Fibroblast of lung (primary cell): ENCODE measurements at regions not wholly inside any gene's neighbourhood (a gene's known extent, or its start where the extent isn't known, plus 50 kb on each side); places are given as distances from the start of the nearest gene placed in this dataset.

Source experiments
- DNase-seq, 2 donors: peaks; one replicate each; pipeline versions ENCODE4 v3.0.0 to v3.0.0-alpha.2; 2010; ENCODE audit warnings: low read depth in 2 of 2
- H2AFZ ChIP-seq: 2 replicates; pipeline ENCODE4 v1.5.1; 2012; ENCODE audit warnings: low read length, control low read depth, inconsistent platforms
- H3K27ac ChIP-seq: 2 replicates; pipeline ENCODE4 v1.5.1; 2011; ENCODE audit warnings: low read length, control low read depth; ENCODE audit not compliant: insufficient read depth
- H3K27me3 ChIP-seq: 2 replicates; pipeline ENCODE4 v1.5.1; 2011; ENCODE audit warnings: mild to moderate bottlenecking, low read length; ENCODE audit not compliant: control insufficient read depth, insufficient read depth
- H3K36me3 ChIP-seq: 2 replicates; pipeline ENCODE4 v1.5.1; 2011; ENCODE audit warnings: low read length; ENCODE audit not compliant: control insufficient read depth, insufficient read depth
- H3K4me1 ChIP-seq: 2 replicates; pipeline ENCODE4 v1.5.1; 2011; ENCODE audit warnings: low read length; ENCODE audit not compliant: control insufficient read depth, insufficient read depth; ENCODE audit errors: extremely low read depth
- H3K4me2 ChIP-seq: 2 replicates; pipeline ENCODE4 v1.5.1; 2011; ENCODE audit warnings: low read length, control low read depth; ENCODE audit not compliant: insufficient read depth; ENCODE audit errors: extremely low read depth
- H3K4me3 ChIP-seq, 4 experiments: fragments of 200-600 bp in 1 of 4; sonication (generic) in 1 of 4; replicated peaks in 1 of 4; 2 replicates each; pipeline ENCODE4 v1.5.1; 2011 to 2016; ENCODE audit warnings: low read length in 4 of 4, low read depth in 3 of 4, mild to moderate bottlenecking in 3 of 4, control low read depth in 2 of 4, inconsistent platforms in 1 of 4, mixed read lengths in 1 of 4; ENCODE audit not compliant: insufficient read depth in 1 of 4; ENCODE audit errors: control extremely low read depth in 1 of 4
- H3K79me2 ChIP-seq: 2 replicates; pipeline ENCODE4 v1.5.1; 2012; ENCODE audit warnings: mild to moderate bottlenecking, low read length, inconsistent platforms; ENCODE audit not compliant: control insufficient read depth, insufficient read depth
- H3K9ac ChIP-seq: 2 replicates; pipeline ENCODE4 v1.5.1; 2011; ENCODE audit warnings: mild to moderate bottlenecking, low read length, control low read depth; ENCODE audit not compliant: insufficient read depth
- H3K9me3 ChIP-seq: 2 replicates; pipeline ENCODE4 v1.5.1; 2012; ENCODE audit warnings: low read depth, low read length; ENCODE audit not compliant: control insufficient read depth, insufficient read depth
- H4K20me1 ChIP-seq: 2 replicates; pipeline ENCODE4 v1.5.1; 2011; ENCODE audit warnings: low read length; ENCODE audit not compliant: control insufficient read depth, insufficient read depth; ENCODE audit errors: extremely low read depth
- CTCF ChIP-seq, 2 donors: IDR thresholded peaks in 1 of 2; conservative IDR thresholded peaks in 1 of 2; 1 replicate in 1 of 2; 2 replicates in 1 of 2; pipeline ENCODE4 v1.5.1; 2011 to 2012; ENCODE audit warnings: low read length in 2 of 2, control low read depth in 1 of 2, inconsistent platforms in 1 of 2, low read depth in 1 of 2, mild to moderate bottlenecking in 1 of 2
- EZH2 ChIP-seq: IDR thresholded peaks from 2 replicates; pipeline ENCODE4 v1.5.1; 2012; ENCODE audit warnings: low read length, control low read depth, mild to moderate bottlenecking; ENCODE audit errors: missing control alignments

- Histone ChIP-seq H3K36me3 (no peaks in the 10 kb centered on the region), H3K4me3 (no peak overlapping the region), H3K9me3 (no peaks in the 10 kb centered on the region), H3K79me2 (no peaks in the 10 kb centered on the region), H3K4me1 (no peaks in the 10 kb centered on the region), H2AFZ (no peak overlapping the region), H3K27ac (no peak overlapping the region), H3K4me2 (no peak overlapping the region), H4K20me1 (no peaks in the 10 kb centered on the region), H3K9ac (no peak overlapping the region), H3K27me3 (no peaks in the 10 kb centered on the region)
- TF ChIP-seq CTCF (conservative IDR thresholded peaks at IDR 0.05 in 1 of 2, IDR thresholded peaks at IDR 0.05 in 1 of 2; ENCODE audit: low read depth in 1 of 2, low read length in 2 of 2) (no peak), EZH2 (no peak)
- DNase-seq = no peak
Measured at GRCh38 chr21:19855522-19855921, 1142.7 kb upstream of the NCAM2 start.

DNA sequence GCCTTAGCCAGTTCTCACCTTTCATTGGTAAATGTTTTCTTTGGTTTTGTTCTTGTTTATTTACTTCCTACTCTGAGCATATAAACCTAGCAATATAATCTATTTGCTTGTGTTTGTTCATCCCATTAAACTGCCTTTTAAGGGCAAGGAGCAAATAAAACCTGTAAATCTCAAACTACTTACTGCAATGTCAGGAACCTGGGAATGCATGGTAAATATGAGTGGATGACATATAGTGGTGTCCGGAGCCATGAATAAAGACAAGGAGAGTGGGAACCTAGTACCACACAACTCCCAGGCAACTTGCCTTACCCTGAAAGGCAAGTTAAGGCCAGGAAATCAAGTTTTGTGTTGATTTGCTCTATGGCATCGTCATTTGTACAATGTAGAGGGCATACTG is 1133.7 kb upstream of the NCAM2 start:
- Histone ChIP-seq H3K4me3 (no peak overlapping the region), H4K20me1 (no peaks in the 10 kb centered on the region), H3K9ac (no peak overlapping the region), H2AFZ (no peak overlapping the region), H3K4me2 (no peak overlapping the region), H3K9me3 (no peaks in the 10 kb centered on the region), H3K79me2 (no peaks in the 10 kb centered on the region), H3K36me3 (no peaks in the 10 kb centered on the region), H3K27me3 (no peaks in the 10 kb centered on the region), H3K27ac (no peak overlapping the region), H3K4me1 (no peaks in the 10 kb centered on the region)
- TF ChIP-seq EZH2 (no peak), CTCF (conservative IDR thresholded peaks at IDR 0.05 in 1 of 2, IDR thresholded peaks at IDR 0.05 in 1 of 2; ENCODE audit: low read depth in 1 of 2, low read length in 2 of 2) (no peak)
- DNase-seq = no peak

DNA sequence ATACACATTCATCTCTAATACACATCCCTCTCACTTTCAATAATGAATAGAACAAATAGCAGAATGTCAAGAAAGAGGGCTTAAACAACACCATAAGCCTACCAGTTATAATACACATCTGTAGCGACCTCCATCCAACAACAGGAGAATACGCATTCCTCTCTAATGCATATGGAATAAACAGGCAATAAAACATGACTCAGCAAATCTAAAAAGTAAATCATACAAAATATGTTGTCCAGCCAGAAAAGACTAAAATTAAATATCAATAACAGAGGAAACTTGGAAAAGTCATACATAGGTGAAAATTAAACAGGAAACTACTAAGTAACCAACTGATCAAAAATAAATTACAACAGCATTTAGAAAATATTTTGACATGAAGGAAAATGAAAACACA is 1127.5 kb upstream of the NCAM2 start:
- Histone ChIP-seq H3K4me2 (no peak overlapping the region), H3K27me3 (no peaks in the 10 kb centered on the region), H3K36me3 (no peaks in the 10 kb centered on the region), H3K4me3 (no peak overlapping the region), H2AFZ (no peak overlapping the region), H3K4me1 (no peaks in the 10 kb centered on the region), H3K9me3 (no peaks in the 10 kb centered on the region), H3K9ac (no peak overlapping the region), H3K27ac (no peak overlapping the region), H4K20me1 (no peaks in the 10 kb centered on the region), H3K79me2 (no peaks in the 10 kb centered on the region)
- DNase-seq = no peak
- TF ChIP-seq CTCF (conservative IDR thresholded peaks at IDR 0.05 in 1 of 2, IDR thresholded peaks at IDR 0.05 in 1 of 2; ENCODE audit: low read depth in 1 of 2, low read length in 2 of 2) (no peak), EZH2 (no peak)
